ENCODE measurements at regions not wholly inside any gene's neighbourhood (a gene's known extent, or its start where the extent isn't known, plus 50 kb on each side); places are given as distances from the start of the nearest gene placed in this dataset.

GRCh38 chr12:74242088-74242487 is 295.5 kb upstream of the ATXN7L3B start:
- Histone ChIP-seq H3K4me3 (ENCODE audit: control insufficient read depth in 2 of 3, extremely low read depth in 1 of 3, insufficient read depth in 2 of 3, low read depth in 1 of 3, low read length in 3 of 3) (no peak overlapping the region), H3K4me1 (ENCODE audit: control insufficient read depth, extremely low read depth, insufficient read depth, low read length) (no peaks in the 10 kb centered on the region), H3K4me2 (ENCODE audit: control insufficient read depth, extremely low read depth, insufficient read depth, low read depth, low read length) (no peak overlapping the region), H3K36me3 (ENCODE audit: control insufficient read depth in 2 of 2, extremely low read depth in 1 of 2, insufficient read depth in 2 of 2, low read length in 2 of 2) (no peaks in the 10 kb centered on the region), H3K9ac (ENCODE audit: control insufficient read depth, extremely low read depth, insufficient read depth, low read length) (no peak overlapping the region), H3K79me2 (ENCODE audit: control insufficient read depth, insufficient read depth, low read length) (no peaks in the 10 kb centered on the region), H3K9me3 (ENCODE audit: control insufficient read depth, low read depth, low read length) (no peaks in the 10 kb centered on the region), H3K9me1 (ENCODE audit: control insufficient read depth, extremely low read depth, insufficient read depth, low read length) (no peaks in the 10 kb centered on the region), H3K27ac (ENCODE audit: control insufficient read depth, insufficient read depth, low read length) (no peak overlapping the region), H4K20me1 (ENCODE audit: control insufficient read depth, extremely low read depth, insufficient read depth, low read length) (no peaks in the 10 kb centered on the region), H3K27me3 (ENCODE audit: control insufficient read depth, extremely low read depth, insufficient read depth, low read length) (no peaks in the 10 kb centered on the region), H2AFZ (ENCODE audit: control insufficient read depth, low read length) (no peak overlapping the region)
- no peak for DNase-seq (ENCODE audit: low read depth, low spot score)
- FAIRE-seq = no peak
- dilution Hi-C loops (cut with MboI; ENCODE audit: extremely low pct_ligation_motif_present, low sequenced_read_pairs) = no loop called here
- TF ChIP-seq EZH2 (IDR thresholded peaks at IDR 0.05; ENCODE audit: low read length) = no peak
- TF ChIP-seq, protein P1, sequence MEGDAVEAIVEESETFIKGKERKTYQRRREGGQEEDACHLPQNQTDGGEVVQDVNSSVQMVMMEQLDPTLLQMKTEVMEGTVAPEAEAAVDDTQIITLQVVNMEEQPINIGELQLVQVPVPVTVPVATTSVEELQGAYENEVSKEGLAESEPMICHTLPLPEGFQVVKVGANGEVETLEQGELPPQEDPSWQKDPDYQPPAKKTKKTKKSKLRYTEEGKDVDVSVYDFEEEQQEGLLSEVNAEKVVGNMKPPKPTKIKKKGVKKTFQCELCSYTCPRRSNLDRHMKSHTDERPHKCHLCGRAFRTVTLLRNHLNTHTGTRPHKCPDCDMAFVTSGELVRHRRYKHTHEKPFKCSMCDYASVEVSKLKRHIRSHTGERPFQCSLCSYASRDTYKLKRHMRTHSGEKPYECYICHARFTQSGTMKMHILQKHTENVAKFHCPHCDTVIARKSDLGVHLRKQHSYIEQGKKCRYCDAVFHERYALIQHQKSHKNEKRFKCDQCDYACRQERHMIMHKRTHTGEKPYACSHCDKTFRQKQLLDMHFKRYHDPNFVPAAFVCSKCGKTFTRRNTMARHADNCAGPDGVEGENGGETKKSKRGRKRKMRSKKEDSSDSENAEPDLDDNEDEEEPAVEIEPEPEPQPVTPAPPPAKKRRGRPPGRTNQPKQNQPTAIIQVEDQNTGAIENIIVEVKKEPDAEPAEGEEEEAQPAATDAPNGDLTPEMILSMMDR (optimal IDR thresholded peaks at IDR 0.05 in 1 of 3, IDR thresholded peaks at IDR 0.05 in 1 of 3, conservative IDR thresholded peaks at IDR 0.05 in 1 of 3; ENCODE audit: extremely low read depth in 1 of 3, insufficient read depth in 2 of 3, low read length in 3 of 3) = no peak

- TF ChIP-seq EZH2 (IDR thresholded peaks at IDR 0.05; ENCODE audit: low read length) = no peak
- TF ChIP-seq, protein P1 (optimal IDR thresholded peaks at IDR 0.05 in 1 of 3, IDR thresholded peaks at IDR 0.05 in 1 of 3, conservative IDR thresholded peaks at IDR 0.05 in 1 of 3; ENCODE audit: extremely low read depth in 1 of 3, insufficient read depth in 2 of 3, low read length in 3 of 3) = no peak
- Histone ChIP-seq H3K9ac (ENCODE audit: control insufficient read depth, extremely low read depth, insufficient read depth, low read length) (no peak overlapping the region), H3K9me3 (ENCODE audit: control insufficient read depth, low read depth, low read length) (no peaks in the 10 kb centered on the region), H2AFZ (ENCODE audit: control insufficient read depth, low read length) (no peak overlapping the region), H3K36me3 (ENCODE audit: control insufficient read depth in 2 of 2, extremely low read depth in 1 of 2, insufficient read depth in 2 of 2, low read length in 2 of 2) (no peaks in the 10 kb centered on the region), H3K79me2 (ENCODE audit: control insufficient read depth, insufficient read depth, low read length) (no peaks in the 10 kb centered on the region), H3K9me1 (ENCODE audit: control insufficient read depth, extremely low read depth, insufficient read depth, low read length) (no peaks in the 10 kb centered on the region), H3K4me3 (ENCODE audit: control insufficient read depth in 2 of 3, extremely low read depth in 1 of 3, insufficient read depth in 2 of 3, low read depth in 1 of 3, low read length in 3 of 3) (no peak overlapping the region), H3K27ac (ENCODE audit: control insufficient read depth, insufficient read depth, low read length) (no peak overlapping the region), H4K20me1 (ENCODE audit: control insufficient read depth, extremely low read depth, insufficient read depth, low read length) (no peaks in the 10 kb centered on the region), H3K27me3 (ENCODE audit: control insufficient read depth, extremely low read depth, insufficient read depth, low read length) (no peaks in the 10 kb centered on the region), H3K4me2 (ENCODE audit: control insufficient read depth, extremely low read depth, insufficient read depth, low read depth, low read length) (no peak overlapping the region), H3K4me1 (ENCODE audit: control insufficient read depth, extremely low read depth, insufficient read depth, low read length) (no peaks in the 10 kb centered on the region)
- DNase-seq (ENCODE audit: low read depth, low spot score) (no peak), FAIRE-seq (no peak)
- dilution Hi-C loops (cut with MboI; ENCODE audit: extremely low pct_ligation_motif_present, low sequenced_read_pairs) = no loop called here
Observed at GRCh38 chr12:74245458-74245857, 292.2 kb upstream of the ATXN7L3B start.

Data from keratinocyte (primary cell).